Stimulated activated CD8-positive, alpha-beta memory T cell treated with anti-CD3 and anti-CD28 coated beads, Interleukin-15, amount 100 ng/mL, for 1 hour (primary cell): ENCODE measurements at regions not wholly inside any gene's neighbourhood (a gene's known extent, or its start where the extent isn't known, plus 50 kb on each side); places are given as distances from the start of the nearest gene placed in this dataset.
"Not testable (repeated sequence)": the region's sequence is repeated elsewhere in the genome, so short reads cannot be mapped to it uniquely, and the experiment has no call there.

Experiments
- DNase-seq: peaks from one replicate; pipeline ENCODE4 v3.0.0-alpha.2; 2020; ENCODE audit warnings: low read depth

DNA sequence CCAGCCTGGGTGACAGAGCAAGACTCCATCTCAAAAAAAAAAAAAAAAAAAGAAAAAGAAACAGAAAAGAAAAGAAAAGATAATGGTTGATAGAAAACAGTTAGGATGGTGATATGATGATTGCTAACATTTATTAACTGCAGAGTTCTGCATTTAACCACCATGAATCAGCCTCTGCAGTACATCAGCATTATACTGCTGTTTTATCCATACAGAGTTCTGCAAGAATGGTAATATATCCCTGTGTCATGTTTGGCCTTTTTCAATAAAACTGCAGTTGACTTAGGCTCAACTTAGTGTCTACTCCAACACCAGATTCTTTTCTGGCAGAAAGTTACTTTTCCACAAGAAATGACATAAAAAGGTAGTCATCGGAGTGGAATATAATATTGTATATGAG lies 62.6 kb downstream of the DUSP6 start:
- no peak for DNase-seq

DNA sequence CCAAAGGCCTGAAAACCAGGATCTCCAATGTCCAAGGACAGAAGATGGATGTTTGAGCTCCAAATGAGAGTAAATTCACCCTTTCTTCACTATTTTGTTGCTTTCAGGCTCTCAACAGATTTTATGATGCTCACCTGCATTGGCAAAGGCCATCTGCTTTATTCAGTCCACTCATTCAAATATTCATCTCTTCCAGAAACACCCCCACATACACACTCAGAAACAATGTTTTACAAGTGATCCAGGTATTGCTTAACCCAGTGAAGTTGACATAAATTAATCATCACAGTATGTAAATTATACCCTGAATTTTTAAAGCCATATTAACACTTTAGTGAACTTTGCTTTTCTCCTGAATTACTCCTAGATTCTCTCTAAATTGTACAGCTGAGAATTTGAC lies 63.3 kb downstream of the DUSP6 start:
- no peak for DNase-seq

DNA sequence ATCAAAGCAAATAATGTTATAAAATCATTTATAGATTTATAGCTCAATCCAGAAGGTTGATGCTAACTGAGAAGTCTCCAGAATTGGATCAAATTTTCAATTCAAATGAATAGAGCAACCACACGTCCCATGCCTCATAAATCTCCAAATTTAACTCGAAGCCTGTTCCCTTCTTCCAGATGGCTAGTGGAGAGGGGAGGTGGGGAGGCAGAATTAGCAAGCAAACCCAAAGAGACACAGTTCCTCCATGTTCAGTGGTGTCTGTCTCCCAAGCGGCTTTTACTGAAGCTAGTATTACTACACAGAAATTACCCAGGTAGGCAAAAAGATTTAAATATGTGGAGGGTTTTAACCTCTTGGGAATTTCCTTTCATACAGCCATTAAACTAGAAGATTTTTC lies 65.8 kb downstream of the DUSP6 start:
- DNase-seq: no peak

DNA sequence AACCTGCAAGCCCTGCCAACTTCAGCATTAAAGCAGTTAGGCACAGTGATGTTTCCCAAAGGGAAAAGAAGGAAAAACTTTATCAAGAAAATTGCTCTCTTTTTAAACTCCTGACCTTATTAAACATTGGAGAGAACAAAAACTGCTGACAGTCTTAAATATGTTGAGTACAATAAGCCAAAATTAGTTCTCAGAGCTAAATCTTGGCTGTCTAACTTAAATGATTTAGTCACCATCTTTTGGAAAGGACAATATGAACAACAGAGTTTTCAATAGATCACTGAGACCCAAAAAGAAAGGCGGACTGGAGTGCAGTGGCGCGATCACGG lies 70.8 kb downstream of the DUSP6 start:
- no peak for DNase-seq

DNA sequence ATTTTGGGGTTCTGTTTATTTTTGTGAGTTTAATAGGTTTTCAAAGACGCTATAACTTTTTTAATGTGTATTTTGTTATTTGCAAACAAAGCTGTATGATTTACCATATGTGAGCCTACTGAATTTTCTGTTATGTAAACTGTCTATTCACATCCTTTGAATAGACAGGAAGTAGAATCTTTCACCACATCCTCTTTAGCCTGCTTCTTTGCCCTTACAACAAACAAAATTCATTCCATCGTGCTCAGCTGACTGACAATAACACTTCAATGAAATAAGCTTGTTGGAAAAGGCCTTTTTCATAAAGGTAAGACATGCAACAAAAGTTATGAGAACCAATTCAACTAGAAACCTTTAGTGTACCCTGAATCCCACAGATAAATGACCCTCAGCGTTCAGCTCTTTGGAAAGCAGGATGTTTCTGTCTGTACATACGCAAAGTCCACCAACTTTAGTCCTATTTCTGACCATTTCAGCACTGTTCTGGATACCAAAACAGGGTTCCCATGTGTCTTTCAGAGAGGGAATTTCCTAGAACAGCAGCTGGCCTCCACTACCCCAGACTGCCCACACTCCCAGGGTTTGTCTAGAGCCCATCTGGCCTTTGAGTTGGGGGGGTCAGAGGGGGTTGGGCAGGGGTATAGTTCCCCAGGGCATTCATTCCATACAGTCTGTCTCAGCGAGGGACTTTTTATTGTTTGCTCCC lies 71.3 kb downstream of the DUSP6 start:
- DNase-seq: no peak

DNA sequence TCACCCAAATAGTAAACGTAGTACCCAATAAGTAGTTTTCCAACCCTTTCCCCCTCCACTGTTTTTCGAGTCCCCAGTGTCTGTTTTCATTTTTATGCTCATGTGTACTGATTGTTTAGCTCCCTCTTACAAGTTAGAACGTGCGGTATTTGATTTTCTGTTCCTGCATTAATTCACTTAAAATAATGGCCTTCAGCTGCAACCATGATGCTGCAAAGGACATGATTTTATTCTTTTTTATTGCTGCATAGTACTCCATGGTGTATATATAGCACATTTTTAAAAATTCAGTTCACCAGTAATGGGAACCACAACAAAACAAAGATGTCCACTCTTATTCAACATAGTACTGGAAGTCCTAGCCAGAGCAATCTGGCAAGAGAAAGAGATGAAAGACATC lies 72.8 kb downstream of the DUSP6 start:
- DNase-seq: no peak

DNA sequence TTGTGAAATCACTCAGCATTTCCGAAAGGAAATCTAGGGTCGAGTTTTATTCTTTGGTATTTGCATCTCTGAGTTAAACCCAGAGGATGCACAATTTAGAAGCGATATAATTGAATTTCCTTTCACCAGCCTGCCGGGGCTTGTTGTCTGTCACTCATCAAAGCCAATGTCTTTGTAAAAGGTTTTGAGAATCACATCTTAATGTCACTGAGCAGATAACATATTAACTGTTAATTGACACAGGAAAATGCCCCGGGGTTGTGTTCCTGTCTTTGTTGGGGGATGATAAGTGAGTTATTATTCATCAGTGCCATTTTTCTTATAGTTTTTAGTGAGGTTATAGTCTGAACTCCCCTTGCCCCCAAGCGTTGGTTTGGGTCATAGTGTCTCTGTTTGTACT lies 73.4 kb downstream of the DUSP6 start:
- DNase-seq: no peak

DNA sequence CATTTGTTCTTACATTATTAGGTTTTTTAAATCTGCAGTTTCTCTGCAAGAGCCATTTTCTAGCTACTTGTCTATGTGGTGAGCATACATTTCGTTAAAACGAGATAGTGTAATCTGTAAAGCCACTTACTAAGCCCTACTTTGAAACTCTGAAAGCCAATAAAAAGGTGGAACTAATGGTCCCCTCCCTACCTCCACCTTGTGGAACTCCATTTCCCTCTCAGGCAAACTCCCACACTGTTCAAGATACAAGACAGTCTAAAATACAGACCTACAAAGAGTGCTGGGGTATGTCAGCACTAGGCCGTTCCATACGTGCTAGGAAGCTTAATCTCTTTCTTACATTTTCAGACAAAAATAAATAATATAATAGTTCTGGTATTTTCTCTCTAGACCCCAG lies 74.1 kb downstream of the DUSP6 start:
- no peak for DNase-seq

DNA sequence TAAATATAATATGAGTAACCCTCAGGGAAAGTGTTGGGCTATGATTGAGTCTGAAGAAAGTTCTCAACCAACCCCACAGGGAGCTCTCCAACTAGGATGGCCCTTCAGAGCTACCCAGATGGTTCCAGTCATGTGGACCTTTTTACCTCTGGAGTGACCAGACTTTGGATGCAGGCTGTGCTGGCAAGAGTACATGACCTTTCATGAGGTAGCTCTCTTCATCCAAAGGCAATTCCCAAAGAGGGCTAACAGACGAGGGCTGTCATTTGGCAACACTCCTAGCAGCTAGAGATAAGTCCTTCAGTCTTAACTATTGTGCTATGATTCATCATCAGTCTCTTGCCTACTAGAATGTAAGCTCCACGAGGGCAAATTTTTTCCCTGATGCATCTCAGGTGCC lies 75.4 kb downstream of the DUSP6 start:
- DNase-seq: no peak

DNA sequence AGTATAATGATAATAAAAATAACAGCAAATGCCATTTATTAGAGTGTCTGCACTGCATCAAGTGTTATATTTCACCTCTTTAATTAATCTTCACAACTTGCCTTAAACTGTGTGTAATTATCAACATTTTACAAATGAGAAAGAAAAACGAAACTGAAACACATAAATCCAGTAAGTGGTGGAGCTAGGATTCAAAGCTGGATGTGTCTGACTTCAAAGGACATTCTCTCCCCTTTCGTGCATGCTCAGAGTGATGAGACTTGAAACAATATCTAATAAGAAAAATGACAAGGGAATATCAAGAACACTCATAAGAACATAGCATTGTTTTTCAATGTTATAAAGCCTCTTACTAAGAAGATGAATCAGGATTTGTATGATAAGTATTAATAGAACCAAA lies 78.8 kb downstream of the DUSP6 start:
- no peak for DNase-seq

DNA sequence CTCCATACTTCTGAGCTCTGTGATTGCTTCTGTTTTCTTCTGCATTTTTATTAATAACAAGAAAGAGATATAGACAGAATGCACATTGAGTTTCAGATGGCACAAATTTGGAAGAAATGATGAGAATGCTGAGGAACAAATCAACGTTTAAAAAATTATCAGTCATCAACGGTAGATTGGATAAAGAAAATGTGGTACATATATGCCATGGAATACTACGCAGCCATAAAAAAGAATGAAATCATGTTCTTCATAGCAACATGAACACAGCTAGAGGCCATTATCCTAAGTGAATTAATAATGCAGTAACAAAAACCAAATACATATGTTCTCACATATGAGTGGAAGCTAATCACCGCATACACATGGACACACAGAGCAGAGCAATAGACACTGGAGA lies 81.8 kb downstream of the DUSP6 start:
- no peak for DNase-seq

DNA sequence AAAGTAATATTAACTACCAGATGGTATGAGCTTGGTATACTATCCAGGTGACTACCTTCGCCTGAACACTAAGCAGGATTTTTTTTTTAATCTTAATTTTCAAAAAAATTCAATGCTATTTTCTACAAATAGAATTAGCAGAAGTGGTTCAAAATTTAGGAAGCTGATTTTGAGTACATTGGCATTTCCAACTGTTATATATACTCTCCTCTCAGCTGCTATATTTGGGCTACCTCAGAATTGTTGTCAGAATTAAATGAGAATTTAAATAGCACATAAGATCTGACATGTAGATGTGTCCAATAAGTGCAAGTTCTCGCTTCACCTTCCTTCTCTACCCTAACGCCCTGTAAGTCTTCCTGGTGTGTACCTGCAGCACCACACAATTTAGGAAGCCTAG lies 83.1 kb downstream of the DUSP6 start:
- DNase-seq: no peak

DNA sequence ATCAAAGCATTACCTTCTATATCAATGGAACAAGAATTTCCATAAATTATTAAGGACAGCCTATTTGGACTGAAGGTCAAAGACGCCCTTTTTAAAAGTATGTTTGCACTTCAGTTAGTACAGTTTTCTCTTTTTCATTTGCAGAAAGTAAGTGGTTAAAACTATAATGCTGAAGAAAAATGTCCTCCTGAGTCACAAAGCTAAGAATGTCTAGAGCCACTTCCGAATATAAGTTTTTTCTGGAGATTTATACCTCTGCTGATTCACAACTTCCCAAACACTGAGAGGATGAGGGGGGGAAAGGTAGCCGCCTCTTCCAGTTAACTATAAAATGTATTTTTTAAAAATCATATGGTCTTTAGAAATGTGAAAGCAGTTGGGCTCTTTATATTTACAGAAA lies 84.9 kb downstream of the DUSP6 start:
- DNase-seq: no peak

DNA sequence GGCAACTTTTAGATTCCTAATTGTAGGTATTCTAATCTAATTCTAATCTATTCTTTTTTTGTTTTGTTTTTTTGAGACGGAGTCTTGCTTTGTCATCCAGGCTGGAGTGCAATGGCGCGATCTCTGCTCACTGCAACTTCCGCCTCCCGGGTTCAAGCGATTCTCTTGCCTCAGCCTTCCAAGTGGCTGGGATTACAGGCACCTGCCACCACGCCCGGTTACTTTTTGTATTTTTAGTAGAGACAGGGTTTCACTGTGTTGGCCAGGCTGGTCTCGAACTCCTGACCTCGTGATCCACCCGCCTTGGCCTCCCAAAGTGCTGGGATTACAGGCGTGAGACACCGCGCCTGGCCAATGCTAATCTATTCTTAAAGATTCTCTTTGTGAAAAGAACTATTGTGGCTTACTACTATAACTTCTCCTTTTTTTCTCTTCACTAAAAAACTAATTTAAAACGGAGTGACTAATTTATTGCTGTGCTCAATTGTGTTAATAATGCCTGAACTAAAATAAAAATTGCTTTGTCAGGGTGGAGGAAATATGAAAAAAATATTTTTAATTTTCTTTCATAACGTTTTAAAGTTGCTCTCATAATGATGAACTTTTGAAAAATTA lies 85.6 kb downstream of the DUSP6 start:
- not testable (repeated sequence) for DNase-seq

DNA sequence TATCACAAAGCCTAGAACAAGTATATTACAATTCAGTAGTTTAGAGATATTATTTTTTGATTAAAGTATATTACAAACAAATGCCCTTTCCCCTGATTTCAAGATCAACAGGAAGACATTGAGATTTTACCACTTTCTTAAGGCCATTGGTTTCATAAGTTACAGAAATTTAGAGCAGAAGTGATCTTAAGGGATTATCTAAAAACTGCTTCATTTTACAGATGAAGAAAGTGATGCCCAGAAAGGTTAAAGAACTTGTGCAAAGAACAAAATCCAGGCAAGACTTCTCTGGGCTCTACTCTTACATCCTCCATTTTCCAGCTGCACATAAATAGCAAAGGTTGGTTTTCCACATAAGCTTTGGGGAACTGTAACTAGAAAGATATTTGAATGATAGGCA lies 87.5 kb downstream of the DUSP6 start:
- no peak for DNase-seq

DNA sequence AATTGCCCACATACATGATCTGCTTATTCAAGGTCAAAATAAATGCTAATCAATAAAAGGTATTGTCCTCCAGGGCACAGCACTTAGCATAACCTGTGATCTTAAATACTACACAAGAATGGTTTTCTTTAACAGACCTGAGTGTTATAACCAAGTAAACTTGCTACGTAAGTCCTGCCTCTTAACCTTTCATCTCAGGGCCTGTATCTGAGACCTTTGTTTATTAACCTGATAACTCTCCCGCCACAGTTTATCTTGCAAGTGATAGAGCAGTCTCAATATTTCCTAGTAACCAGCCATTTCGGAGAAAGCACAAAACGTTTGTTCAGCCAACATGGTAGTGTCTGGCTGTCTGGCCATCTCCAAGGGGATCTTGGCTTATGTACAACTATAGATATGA lies 88.4 kb downstream of the DUSP6 start:
- no peak for DNase-seq

DNA sequence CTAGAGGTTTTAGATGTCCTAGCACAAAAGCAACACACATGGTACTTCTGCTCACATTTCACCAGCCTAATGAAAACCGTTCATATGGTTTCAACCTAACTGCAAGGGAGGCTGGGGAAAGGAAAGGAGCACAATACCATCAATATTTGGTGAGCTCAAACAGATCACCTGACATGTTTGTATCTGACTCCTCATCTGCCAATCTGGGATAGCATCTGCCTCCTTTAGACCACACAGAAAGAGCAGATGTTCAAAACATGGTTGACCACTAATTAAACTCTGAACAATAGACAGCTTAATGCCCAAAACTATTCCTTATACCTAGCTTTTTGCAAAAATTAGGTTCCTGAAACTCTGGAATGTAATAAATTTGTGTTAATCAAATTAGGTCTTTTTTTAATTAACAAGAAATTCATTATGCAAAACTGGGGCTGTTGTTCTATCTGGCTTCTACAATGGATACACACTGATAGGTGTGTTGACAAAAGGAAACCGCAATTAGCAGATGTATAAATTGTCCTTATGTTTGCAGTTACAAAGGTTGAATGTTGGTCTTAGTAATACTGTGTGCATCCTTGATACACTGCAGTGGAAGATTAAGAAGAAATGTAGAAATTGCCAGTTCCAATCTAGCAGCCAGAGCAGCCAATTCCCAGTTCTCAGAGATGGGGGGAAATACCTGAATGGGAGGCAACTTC lies 89.3 kb downstream of the DUSP6 start:
- DNase-seq: no peak

DNA sequence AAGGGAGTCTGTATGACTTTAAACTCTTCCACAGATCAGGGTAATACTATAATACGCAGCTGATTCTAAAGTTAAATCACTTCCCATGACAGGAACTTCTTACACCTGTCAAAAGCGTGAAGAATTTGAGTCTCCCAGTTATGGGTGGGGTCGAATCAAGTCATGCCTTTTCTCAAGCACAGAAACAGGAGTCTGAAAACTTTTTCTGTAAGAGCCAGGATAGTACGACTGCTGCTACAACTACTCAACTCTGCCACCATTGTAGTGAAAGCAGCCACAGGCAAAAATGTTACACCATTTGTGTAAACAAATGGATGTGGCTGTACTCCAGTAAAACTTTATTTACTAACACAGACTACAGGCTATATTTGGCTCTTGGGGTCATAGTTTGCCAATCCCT lies 90.3 kb downstream of the DUSP6 start:
- DNase-seq: no peak

DNA sequence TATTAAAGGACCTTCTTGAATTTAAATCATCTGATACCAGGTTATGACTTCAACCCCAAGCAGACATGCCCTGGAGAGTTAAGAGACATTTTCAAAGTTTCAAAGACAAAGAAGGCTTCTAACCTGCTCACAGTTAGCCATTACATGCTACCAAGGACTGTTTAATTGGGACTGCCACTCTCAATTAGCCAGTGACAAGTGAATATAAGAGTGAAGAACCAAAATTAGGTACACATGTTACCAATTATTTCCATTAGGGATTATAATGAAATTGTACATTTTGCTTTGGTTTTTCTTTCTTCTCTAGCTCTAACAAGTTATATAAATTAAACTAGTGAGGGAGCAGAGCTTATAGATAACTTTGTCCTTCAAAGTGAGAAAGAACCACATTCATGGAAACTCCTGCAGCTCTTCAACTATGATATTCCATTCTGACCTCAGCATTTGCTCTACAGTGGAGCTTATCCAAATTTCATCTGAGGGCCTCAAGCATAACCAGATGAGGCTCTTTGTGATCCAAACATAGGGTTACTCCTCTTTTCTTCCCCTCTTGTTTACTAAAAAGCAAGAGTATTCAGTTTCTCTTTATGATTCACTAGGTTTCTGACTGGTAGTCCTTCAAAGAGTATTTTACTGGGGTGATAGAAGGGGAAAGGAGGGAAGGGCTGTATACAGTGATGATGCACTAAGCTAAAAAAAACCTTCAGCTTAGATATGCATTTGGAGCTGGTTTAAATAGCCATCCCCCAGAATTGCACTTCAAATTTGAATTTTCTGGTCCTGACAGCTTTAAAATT lies 91.3 kb downstream of the DUSP6 start:
- no peak for DNase-seq

DNA sequence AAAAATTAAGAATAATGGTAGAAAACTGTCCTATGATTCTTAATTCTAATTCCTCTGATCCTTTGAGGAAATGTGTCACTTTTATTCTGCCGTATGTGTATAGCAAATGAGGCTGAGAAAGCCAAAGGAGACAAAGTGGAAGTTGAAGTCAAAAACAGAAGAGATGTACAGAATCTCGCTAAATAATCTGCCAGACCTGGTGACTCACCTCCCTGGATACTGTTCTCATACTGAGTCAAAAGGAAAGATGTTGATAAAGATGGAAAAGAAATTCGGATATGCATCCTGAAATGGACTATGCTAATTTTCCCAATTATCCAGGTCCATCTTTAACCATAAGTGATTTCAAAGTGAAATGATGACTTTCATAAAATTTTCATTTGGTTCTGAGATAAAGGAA lies 92.5 kb downstream of the DUSP6 start:
- DNase-seq: no peak

DNA sequence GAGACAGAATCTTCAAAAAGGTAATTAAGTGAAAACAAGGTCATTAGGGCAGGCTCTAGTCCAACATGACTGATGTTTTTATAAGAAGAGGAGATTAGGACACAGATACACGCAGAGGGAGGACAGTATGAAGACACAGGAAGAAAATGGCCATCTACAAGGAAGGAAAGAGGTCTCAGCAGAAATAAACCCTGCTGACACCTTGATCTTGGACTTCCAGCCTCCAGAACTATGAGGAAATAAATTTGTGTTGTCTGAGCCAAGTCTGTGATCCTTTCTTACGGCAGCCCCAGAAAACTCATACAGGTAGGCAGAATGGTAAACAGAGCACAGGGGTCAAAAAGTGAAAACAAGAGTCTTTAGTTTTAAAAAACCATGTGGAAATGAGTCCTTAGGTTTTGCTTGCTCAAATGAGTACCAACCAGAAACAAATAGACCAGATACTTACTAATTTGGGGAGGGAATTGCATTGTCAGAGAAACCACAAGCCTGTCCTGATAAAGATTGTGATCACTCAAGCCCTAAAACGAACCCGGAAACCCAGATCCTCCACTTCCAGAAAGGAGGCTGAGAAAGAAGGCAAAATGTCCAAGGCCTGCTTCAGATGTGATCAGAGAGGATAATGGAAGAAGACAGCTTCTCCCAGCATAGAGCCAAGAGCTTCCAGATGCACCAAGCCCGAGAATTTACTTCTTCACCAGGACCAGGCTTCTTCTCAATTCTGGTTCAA lies 93.9 kb downstream of the DUSP6 start:
- DNase-seq: no peak

DNA sequence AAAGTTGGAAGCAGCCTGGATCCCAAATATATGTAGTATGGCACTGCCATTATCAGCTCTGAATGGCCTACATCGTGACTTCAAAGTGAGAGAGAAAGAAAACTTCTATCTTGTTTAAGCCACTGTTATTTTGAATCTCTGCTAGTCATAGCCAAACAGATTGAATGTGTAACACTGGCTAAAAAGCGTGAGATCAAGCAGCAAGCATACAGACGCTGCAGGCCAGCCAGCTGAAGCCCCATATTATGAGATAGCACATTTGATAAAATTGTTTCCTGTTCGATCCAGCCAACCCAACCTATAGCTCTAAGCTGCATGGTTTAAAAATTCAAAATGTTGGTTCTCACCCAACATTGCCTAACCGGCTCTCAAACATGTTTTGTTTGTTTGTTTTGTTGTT lies 95.0 kb downstream of the DUSP6 start:
- no peak for DNase-seq
